ENCODE measurements at regions not wholly inside any gene's neighbourhood (a gene's known extent, or its start where the extent isn't known, plus 50 kb on each side); places are given as distances from the start of the nearest gene placed in this dataset.

GRCh38 chr5:77948476-77948875 lies 172.3 kb upstream of the TBCA start:
- no peak overlapping the region for H3K4me3 ChIP-seq (ENCODE audit: low read depth, low read length)
- no peak for DNase-seq (ENCODE audit: low read depth)
- TF ChIP-seq CTCF (IDR thresholded peaks at IDR 0.05; ENCODE audit: low read depth, low read length, missing control alignments) = no peak

GRCh38 chr5:77947041-77947428 lies 170.9 kb upstream of the TBCA start:
- no peak for TF ChIP-seq CTCF (IDR thresholded peaks at IDR 0.05; ENCODE audit: low read depth, low read length, missing control alignments)
- no peak overlapping the region for H3K4me3 ChIP-seq (ENCODE audit: low read depth, low read length)
- DNase-seq (ENCODE audit: low read depth) = no peak

- no peak for TF ChIP-seq CTCF (IDR thresholded peaks at IDR 0.05; ENCODE audit: low read depth, low read length, missing control alignments)
- no peak for DNase-seq (ENCODE audit: low read depth)
These were observed 170.4 kb upstream of the TBCA start for GRCh38 chr5:77946381-77947040.

GRCh38 chr5:77945874-77946273 lies 169.7 kb upstream of the TBCA start:
- TF ChIP-seq CTCF (IDR thresholded peaks at IDR 0.05; ENCODE audit: low read depth, low read length, missing control alignments) = no peak
- DNase-seq (ENCODE audit: low read depth) = no peak

More at GRCh38 chr5:77946381-77947040, 170.4 kb upstream of the TBCA start:
- H3K4me3 ChIP-seq (ENCODE audit: low read depth, low read length) = no peak overlapping the region

GRCh38 chr5:77944757-77945340 lies 168.7 kb upstream of the TBCA start:
- H3K4me3 ChIP-seq (ENCODE audit: low read depth, low read length) = no peak overlapping the region
- DNase-seq (ENCODE audit: low read depth) = no peak
- TF ChIP-seq CTCF (IDR thresholded peaks at IDR 0.05; ENCODE audit: low read depth, low read length, missing control alignments) = no peak

More at GRCh38 chr5:77945874-77946273, 169.7 kb upstream of the TBCA start:
- no peak overlapping the region for H3K4me3 ChIP-seq (ENCODE audit: low read depth, low read length)

GRCh38 chr5:77943851-77944250 lies 167.7 kb upstream of the TBCA start:
- no peak for DNase-seq (ENCODE audit: low read depth)
- H3K4me3 ChIP-seq (ENCODE audit: low read depth, low read length) = no peak overlapping the region
- TF ChIP-seq CTCF (IDR thresholded peaks at IDR 0.05; ENCODE audit: low read depth, low read length, missing control alignments) = no peak
